22Rv1 (cell line): ENCODE measurements at regions not wholly inside any gene's neighbourhood (a gene's known extent, or its start where the extent isn't known, plus 50 kb on each side); places are given as distances from the start of the nearest gene placed in this dataset.
"Not testable (repeated sequence)": the region's sequence is repeated elsewhere in the genome, so short reads cannot be mapped to it uniquely, and the experiment has no call there.

ENCODE experiments used
- H3K27ac ChIP-seq: fragments of 450-650 bp; 2 replicates; pipeline ENCODE4 v1.5.1; 2017
- CTCF ChIP-seq: fragments of 450-650 bp; IDR thresholded peaks from 2 replicates; pipeline ENCODE4 v1.5.1; 2017; ENCODE audit warnings: mild to moderate bottlenecking
- ZFX ChIP-seq: fragments of 450-650 bp; IDR thresholded peaks from 2 replicates; pipeline ENCODE4 v1.6.1; 2017; ENCODE audit warnings: antibody characterized with exemption, borderline replicate concordance

- TF ChIP-seq ZFX (no peak), CTCF (no peak)
- no peak overlapping the region for H3K27ac ChIP-seq
Measured at GRCh38 chr6:101118136-101118396, 236.9 kb upstream of the ASCC3 start.

- TF ChIP-seq CTCF = no peak
- no peak for TF ChIP-seq ZFX
- H3K27ac ChIP-seq = no peak overlapping the region
Measured at GRCh38 chr6:101120747-101121146, 239.6 kb upstream of the ASCC3 start.

- no peak overlapping the region for H3K27ac ChIP-seq
- TF ChIP-seq ZFX (no peak), CTCF (no peak)
Measured at GRCh38 chr6:101125380-101125971, 244.3 kb upstream of the ASCC3 start.

GRCh38 chr6:101126501-101126900 is 245.4 kb upstream of the ASCC3 start:
- H3K27ac ChIP-seq = no peak overlapping the region
- TF ChIP-seq CTCF = no peak
- TF ChIP-seq ZFX = no peak

GRCh38 chr6:101129851-101130250 is 248.7 kb upstream of the ASCC3 start:
- no peak overlapping the region for H3K27ac ChIP-seq
- no peak for TF ChIP-seq ZFX
- TF ChIP-seq CTCF = no peak

- H3K27ac ChIP-seq = no peak overlapping the region
- no peak for TF ChIP-seq CTCF
Measured at GRCh38 chr6:101146389-101146788, 247.1 kb upstream of the GRIK2 start.

GRCh38 chr6:101150226-101150625 is 243.3 kb upstream of the GRIK2 start:
- TF ChIP-seq ZFX (no peak), CTCF (no peak)

GRCh38 chr6:101157638-101158037 is 235.9 kb upstream of the GRIK2 start:
- H3K27ac ChIP-seq = not testable (repeated sequence)

More at GRCh38 chr6:101150226-101150625, 243.3 kb upstream of the GRIK2 start:
- H3K27ac ChIP-seq = no peak overlapping the region
